ENCODE measurements at regions not wholly inside any gene's neighbourhood (a gene's known extent, or its start where the extent isn't known, plus 50 kb on each side); places are given as distances from the start of the nearest gene placed in this dataset.

- no peak for DNase-seq (ENCODE audit: low spot score)
Observed at GRCh38 chr16:79543219-79543618, 57.3 kb downstream of the MAF start.

DNA sequence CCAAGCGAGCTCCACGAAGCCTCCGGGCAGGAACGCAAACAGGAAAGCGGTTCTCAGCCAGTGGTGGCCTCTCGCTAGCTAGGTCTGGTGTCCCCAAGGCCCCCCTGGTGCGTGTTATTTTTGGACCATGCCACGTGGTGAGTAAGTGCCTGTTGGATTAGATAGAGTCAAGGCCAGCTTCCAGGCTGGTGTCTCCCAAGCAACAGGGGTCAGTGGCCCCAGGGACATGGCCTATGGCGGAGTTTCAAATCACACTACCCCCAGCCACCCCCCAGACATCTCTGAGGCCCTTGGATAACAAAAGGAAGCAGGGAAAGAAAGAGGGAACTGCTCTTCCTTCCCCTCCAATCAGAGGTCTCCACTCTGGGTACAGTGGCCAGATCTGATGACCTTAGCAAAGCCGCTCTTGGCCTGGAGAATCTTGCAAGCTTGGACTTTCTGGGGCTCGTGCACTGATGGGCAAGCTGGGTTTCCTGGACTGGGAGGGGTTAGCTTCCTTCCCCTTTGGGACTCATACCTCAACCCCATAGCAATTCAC lies 58.2 kb downstream of the MAF start:
- no peak for DNase-seq (ENCODE audit: low spot score)

- DNase-seq (ENCODE audit: low spot score) = no peak
Observed at GRCh38 chr16:79540825-79541595, 59.5 kb downstream of the MAF start.

GRCh38 chr16:79537584-79537983 lies 63.0 kb downstream of the MAF start:
- no peak for DNase-seq (ENCODE audit: low spot score)

GRCh38 chr16:79536958-79537357 lies 63.6 kb downstream of the MAF start:
- DNase-seq (ENCODE audit: low spot score) = no peak

- DNase-seq (ENCODE audit: low spot score) = no peak
Observed at GRCh38 chr16:79535130-79535529, 65.4 kb downstream of the MAF start.

DNA sequence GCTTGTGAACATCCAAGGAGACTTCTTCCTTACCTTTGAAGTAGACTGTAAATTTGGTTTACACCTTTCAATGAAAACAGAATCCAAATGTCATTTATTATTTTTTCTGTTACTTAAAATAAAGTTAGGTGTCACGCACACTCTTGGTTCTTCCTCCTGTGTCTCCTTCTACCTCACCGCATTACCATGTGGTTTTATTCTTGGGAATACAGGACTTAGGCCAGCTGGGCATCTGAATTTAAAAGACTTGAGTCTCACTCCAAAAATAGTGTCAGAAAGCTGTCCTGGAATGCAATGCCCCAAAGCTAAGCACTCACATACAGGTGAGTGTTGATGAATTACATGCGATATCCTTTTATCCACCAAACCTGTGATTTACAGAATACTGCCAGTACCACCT lies 66.4 kb downstream of the MAF start:
- DNase-seq (ENCODE audit: low spot score) = no peak

DNA sequence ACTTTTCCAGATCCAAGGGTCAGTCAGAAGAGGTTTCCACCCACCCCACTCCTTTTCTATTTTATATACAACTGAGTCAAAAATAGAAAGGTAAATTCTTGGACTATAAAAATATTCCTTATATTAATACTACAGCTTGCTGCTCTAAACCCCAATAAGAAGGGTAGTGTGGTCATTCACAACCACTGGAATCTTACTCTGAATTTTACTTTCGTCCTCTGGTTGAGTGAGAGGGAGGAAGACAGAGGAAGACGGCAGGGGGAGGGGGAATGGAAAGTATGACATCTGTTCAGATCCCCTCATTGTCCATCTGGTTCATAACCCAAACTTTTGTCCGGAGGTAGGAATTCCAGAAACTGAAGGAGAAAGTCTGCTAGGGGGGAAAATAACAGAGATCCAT lies 67.2 kb downstream of the MAF start:
- no peak for DNase-seq (ENCODE audit: low spot score)

DNA sequence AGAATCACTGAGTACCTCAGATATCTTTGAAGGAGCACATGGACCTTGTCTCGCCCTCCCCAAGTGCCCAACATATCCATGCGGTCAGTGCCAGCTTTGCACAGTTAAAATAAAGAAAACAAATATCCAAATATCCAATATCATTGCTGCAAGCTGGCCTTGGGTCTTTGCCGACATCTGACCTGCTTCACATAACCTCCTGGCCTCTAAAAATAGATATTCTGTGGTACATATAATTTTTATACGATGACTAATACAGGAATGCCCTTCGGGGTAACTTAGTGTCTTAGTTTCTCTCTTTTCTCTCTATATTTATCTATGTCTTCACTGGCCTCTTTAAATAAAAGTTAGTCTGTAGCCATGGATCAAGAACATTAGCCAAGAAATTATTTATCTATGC lies 67.8 kb downstream of the MAF start:
- no peak for DNase-seq (ENCODE audit: low spot score)

DNA sequence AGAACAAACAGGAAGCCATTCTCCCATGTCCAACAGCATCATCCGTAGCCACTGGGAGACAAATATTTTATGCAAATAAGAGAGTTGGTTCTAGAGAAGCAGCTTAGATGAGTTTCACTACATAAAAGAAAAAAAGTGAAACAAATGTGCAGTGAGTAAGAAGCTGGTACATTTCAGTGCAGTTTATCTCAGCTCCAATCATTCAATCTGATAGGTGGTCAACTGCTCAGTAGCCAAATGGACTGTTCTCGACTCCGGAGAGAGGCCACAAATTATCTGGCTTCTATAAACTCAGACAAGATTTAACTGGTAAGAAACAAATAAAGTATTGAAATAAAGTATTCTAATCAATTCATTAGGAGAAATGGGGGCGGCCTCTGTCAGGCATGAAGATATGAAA lies 68.3 kb downstream of the MAF start:
- no peak for DNase-seq (ENCODE audit: low spot score)

GRCh38 chr16:79528338-79528737 lies 72.2 kb downstream of the MAF start:
- DNase-seq (ENCODE audit: low spot score) = no peak

GRCh38 chr16:79523971-79524370 lies 76.6 kb downstream of the MAF start:
- no peak for DNase-seq (ENCODE audit: low spot score)

GRCh38 chr16:79519448-79519847 lies 81.1 kb downstream of the MAF start:
- no peak for DNase-seq (ENCODE audit: low spot score)

DNA sequence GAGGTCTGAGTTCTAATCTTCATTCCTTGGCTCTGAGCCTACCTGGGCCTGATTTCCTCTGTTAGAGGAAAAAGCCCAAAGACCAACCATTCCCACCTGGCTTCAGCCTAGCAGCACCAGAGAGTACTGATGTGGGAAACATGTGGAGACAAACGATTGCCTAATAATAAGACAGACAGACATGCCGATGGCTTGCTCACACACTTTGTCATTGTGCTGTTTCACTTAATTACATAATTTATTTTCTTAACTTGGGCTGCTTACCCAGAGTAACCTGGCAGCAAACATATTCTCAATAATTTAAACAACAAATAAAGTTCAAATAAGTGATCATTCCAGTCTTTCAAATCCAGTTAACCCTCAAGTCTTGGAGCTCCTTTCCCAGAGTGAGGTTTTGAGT lies 83.4 kb downstream of the MAF start:
- DNase-seq (ENCODE audit: low spot score) = no peak

DNA sequence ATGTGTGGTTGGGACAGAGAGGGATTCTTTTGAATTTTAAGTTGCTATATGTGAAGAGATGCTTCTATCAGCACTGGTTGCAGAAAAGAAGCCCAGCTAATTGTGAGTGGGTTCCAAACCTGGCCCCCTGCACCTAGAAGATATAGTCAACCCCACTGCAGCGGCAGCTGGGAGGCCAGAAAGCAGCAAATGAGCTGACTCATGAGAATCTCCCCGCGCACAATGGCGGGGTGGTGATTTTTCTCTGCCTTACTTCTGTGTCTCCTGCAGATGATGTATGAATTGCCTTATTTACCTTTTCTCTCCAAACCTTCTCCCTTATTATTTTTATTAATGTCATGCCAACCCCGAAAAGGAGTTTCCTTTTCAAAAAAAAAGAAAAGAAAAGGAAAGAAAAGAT lies 89.7 kb downstream of the MAF start:
- no peak for DNase-seq (ENCODE audit: low spot score)

- DNase-seq (ENCODE audit: low spot score) = no peak
Observed at GRCh38 chr16:79509906-79510305, 90.6 kb downstream of the MAF start.

- DNase-seq (ENCODE audit: low spot score) = no peak
Observed at GRCh38 chr16:79509211-79509631, 91.3 kb downstream of the MAF start.

GRCh38 chr16:79508294-79508693 lies 92.2 kb downstream of the MAF start:
- no peak for DNase-seq (ENCODE audit: low spot score)

DNA sequence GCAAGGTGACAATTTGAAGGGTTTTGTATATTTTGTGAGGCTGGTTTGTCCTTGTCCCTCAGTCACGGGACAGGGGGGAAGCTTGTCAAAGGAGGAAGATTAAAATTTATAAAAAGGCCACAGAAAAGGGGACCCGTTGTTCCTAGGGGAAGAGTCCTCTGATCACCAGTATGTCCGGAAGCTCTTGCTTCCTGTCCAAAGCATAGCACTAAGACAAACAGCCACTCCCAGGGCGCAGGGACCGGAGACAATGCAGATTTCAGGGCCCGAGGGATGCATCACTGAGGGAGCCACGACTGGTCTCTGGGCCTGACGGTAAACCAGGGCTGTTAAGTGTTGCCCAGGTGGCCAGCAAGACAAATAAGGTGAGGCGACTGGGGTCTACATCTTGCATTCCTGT lies 95.2 kb downstream of the MAF start:
- DNase-seq (ENCODE audit: low spot score) = no peak

DNA sequence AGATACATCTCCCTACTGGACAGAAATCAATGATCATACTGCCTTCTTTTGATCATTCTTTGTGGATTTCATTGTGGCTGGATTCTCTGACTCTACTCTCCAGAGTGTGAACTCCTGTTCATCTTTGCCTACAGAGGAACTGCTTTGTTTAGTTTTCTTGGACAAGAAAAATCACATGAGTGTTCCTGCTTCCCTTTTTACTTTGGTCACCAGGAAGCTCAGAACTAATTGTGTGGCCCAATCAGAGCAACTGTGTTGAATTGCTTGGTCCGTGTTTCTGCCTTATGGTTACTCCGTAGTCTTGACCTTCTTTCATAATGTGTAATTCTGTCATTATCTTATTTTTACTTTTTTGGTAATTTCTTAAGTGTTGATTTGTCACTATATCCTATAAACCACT lies 97.0 kb downstream of the MAF start:
- DNase-seq (ENCODE audit: low spot score) = no peak

- no peak for DNase-seq (ENCODE audit: low spot score)
Observed at GRCh38 chr16:79501446-79501845, 99.1 kb downstream of the MAF start.

GRCh38 chr16:79500866-79501265 lies 99.7 kb downstream of the MAF start:
- DNase-seq (ENCODE audit: low spot score) = no peak

GRCh38 chr16:79500286-79500685 lies 100.3 kb downstream of the MAF start:
- DNase-seq (ENCODE audit: low spot score) = no peak

- DNase-seq (ENCODE audit: low spot score) = no peak
Observed at GRCh38 chr16:79498928-79499327, 101.6 kb downstream of the MAF start.
